GM21447 (cell line): ENCODE measurements at regions not wholly inside any gene's neighbourhood (a gene's known extent, or its start where the extent isn't known, plus 50 kb on each side); places are given as distances from the start of the nearest gene placed in this dataset.

Experiments
- ATAC-seq: cut with Tn5 transposase; IDR thresholded peaks from one replicate; pipeline ENCODE4 v1.9.1; 2021; ENCODE audit not compliant: unreplicated experiment

- no peak for ATAC-seq
Measured at GRCh38 chr4:22336822-22337221, 179.0 kb downstream of the ADGRA3 start.

- ATAC-seq, result no peak
Measured at GRCh38 chr4:22334155-22334554, 181.7 kb downstream of the ADGRA3 start.

- no peak for ATAC-seq
Measured at GRCh38 chr4:22324422-22324821, 191.4 kb downstream of the ADGRA3 start.

GRCh38 chr4:22323691-22324090 lies 192.2 kb downstream of the ADGRA3 start:
- ATAC-seq, result no peak

- ATAC-seq, result no peak
Measured at GRCh38 chr4:22322996-22323395, 192.9 kb downstream of the ADGRA3 start.

GRCh38 chr4:22315628-22316027 lies 200.2 kb downstream of the ADGRA3 start:
- ATAC-seq, result no peak

- ATAC-seq, result no peak
Measured at GRCh38 chr4:22313976-22314375, 201.9 kb downstream of the ADGRA3 start.

- ATAC-seq, result no peak
Measured at GRCh38 chr4:22312113-22312512, 203.8 kb downstream of the ADGRA3 start.

GRCh38 chr4:22301253-22301652 lies 214.6 kb downstream of the ADGRA3 start:
- no peak for ATAC-seq

- no peak for ATAC-seq
Measured at GRCh38 chr4:22299678-22300077, 216.2 kb downstream of the ADGRA3 start.

- no peak for ATAC-seq
Measured at GRCh38 chr4:22287631-22288030, 228.2 kb downstream of the ADGRA3 start.

GRCh38 chr4:22268350-22269025 lies 247.4 kb downstream of the ADGRA3 start:
- no peak for ATAC-seq

- ATAC-seq, result no peak
Measured at GRCh38 chr4:22264261-22264660, 251.6 kb downstream of the ADGRA3 start.

GRCh38 chr4:22253431-22253830 lies 262.4 kb downstream of the ADGRA3 start:
- no peak for ATAC-seq

- no peak for ATAC-seq
Measured at GRCh38 chr4:22246847-22247246, 269.0 kb downstream of the ADGRA3 start.

GRCh38 chr4:22245294-22245693 lies 270.6 kb downstream of the ADGRA3 start:
- ATAC-seq, result no peak

GRCh38 chr4:22241415-22241814 lies 274.5 kb downstream of the ADGRA3 start:
- no peak for ATAC-seq

- no peak for ATAC-seq
Measured at GRCh38 chr4:22240814-22241213, 275.1 kb downstream of the ADGRA3 start.

GRCh38 chr4:22238742-22239141 lies 277.1 kb downstream of the ADGRA3 start:
- ATAC-seq, result no peak

GRCh38 chr4:22237846-22238494 lies 277.9 kb downstream of the ADGRA3 start:
- ATAC-seq, result no peak

GRCh38 chr4:22237155-22237751 lies 278.6 kb downstream of the ADGRA3 start:
- no peak for ATAC-seq

GRCh38 chr4:22235698-22236097 lies 280.2 kb downstream of the ADGRA3 start:
- no peak for ATAC-seq
